ENCODE measurements at regions not wholly inside any gene's neighbourhood (a gene's known extent, or its start where the extent isn't known, plus 50 kb on each side); places are given as distances from the start of the nearest gene placed in this dataset.
A peak's percentile ranks its signal among the peaks of the same experiment; 100 is the strongest.

GRCh38 chr3:160106905-160107861 is 118.0 kb upstream of the C3orf80 start (continued):
- peak; percentile 72; the same call in 1 of the 2 replicates for TF ChIP-seq ZSCAN5A (CRISPR knock-in tag; IDR thresholded peaks at IDR 0.05; ENCODE audit: borderline replicate concordance)
- no peak for TF ChIP-seq ZNF274 (CRISPR knock-in tag; IDR thresholded peaks at IDR 0.05)
- TF ChIP-seq ATF1 (CRISPR knock-in tag; IDR thresholded peaks at IDR 0.05), result peak; percentile 47
- TF ChIP-seq ZNF33A (CRISPR knock-in tag; IDR thresholded peaks at IDR 0.05; ENCODE audit: borderline replicate concordance), result no peak
- no peak for TF ChIP-seq ZNF770 (CRISPR knock-in tag; IDR thresholded peaks at IDR 0.05)
- no peak for TF ChIP-seq ARNT (IDR thresholded peaks at IDR 0.05)
- TF ChIP-seq HOXA9 (CRISPR knock-in tag; IDR thresholded peaks at IDR 0.05; ENCODE audit: borderline replicate concordance), result no peak
- no peak for TF ChIP-seq ZNF674 (CRISPR knock-in tag; IDR thresholded peaks at IDR 0.05; ENCODE audit: low read depth)
- TF ChIP-seq BATF2 (CRISPR knock-in tag; IDR thresholded peaks at IDR 0.05), result no peak
- no peak for TF ChIP-seq HNRNPUL1 (IDR thresholded peaks at IDR 0.05; ENCODE audit: low read depth, low read length)
- no peak for TF ChIP-seq ZXDC (CRISPR knock-in tag; IDR thresholded peaks at IDR 0.05)
- TF ChIP-seq GATA4 (IDR thresholded peaks at IDR 0.05; ENCODE audit: borderline replicate concordance, low read depth), result peak; percentile 54; the same call in 1 of the 2 replicates
- no peak for TF ChIP-seq TIGD3 (CRISPR knock-in tag; IDR thresholded peaks at IDR 0.05; ENCODE audit: borderline replicate concordance)
- no peak for TF ChIP-seq ATF5 (CRISPR knock-in tag; IDR thresholded peaks at IDR 0.05; ENCODE audit: low read depth)
- no peak for TF ChIP-seq ZSCAN12 (CRISPR knock-in tag; IDR thresholded peaks at IDR 0.05)
- TF ChIP-seq ZMYM3 (CRISPR knock-in tag; IDR thresholded peaks at IDR 0.05), result peak; percentile 92
- TF ChIP-seq ZNF569 (CRISPR knock-in tag; IDR thresholded peaks at IDR 0.05; ENCODE audit: borderline replicate concordance), result 0 out of 2 replicates have a peak, but pooled peaks have one; percentile 54
